GM13976 (cell line): ENCODE measurements at regions not wholly inside any gene's neighbourhood (a gene's known extent, or its start where the extent isn't known, plus 50 kb on each side); places are given as distances from the start of the nearest gene placed in this dataset.

Source experiments
- DNase-seq: peaks from one replicate; pipeline ENCODE4 v3.0.0; 2012; ENCODE audit warnings: low spot score
- CTCF ChIP-seq: IDR thresholded peaks from 2 replicates; pipeline ENCODE4 v1.5.1; 2012; ENCODE audit warnings: borderline replicate concordance, mild to moderate bottlenecking; ENCODE audit not compliant: insufficient read depth; ENCODE audit errors: extremely low read depth, missing control alignments, control extremely low read depth
- in situ Hi-C: fragments of 300-500 bp; cut with MboI; formaldehyde crosslinking; loops from one replicate; pipeline ENCODE4 v1.12.0; 2022; ENCODE audit warnings: low sequenced_read_pairs, mixed read lengths, inconsistent platforms; ENCODE audit not compliant: unreplicated experiment

- TF ChIP-seq CTCF, result no peak
- no peak for DNase-seq
- in situ Hi-C loops, result no loop called here
These were observed 74.6 kb upstream of the CD93 start for GRCh38 chr20:23160536-23161243.

- in situ Hi-C loops, result no loop called here
- TF ChIP-seq CTCF, result no peak
- no peak for DNase-seq
These were observed 73.8 kb upstream of the CD93 start for GRCh38 chr20:23159947-23160318.

- no peak for DNase-seq
- in situ Hi-C loops, result no loop called here
- TF ChIP-seq CTCF, result no peak
These were observed 73.3 kb upstream of the CD93 start for GRCh38 chr20:23159256-23159946.

DNA sequence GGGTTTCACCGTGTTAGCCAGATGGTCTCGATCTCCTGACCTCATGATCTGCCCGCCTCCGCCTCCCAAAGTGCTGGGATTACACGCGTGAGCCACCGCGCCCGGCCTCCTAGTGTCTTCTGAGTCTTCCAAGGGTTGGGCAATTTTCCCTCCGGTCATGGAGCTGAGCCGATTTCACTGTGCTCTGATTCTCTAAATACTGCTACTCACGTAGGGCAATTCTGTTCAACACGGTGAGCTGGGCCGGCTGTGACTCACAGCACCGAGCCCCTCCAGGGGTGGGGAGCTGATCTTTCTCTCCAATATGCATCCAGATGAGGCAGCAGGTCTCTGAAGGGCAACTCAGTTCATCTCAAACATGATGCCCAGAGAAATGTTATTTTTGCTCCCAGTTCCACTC lies 71.6 kb upstream of the CD93 start:
- TF ChIP-seq CTCF, result no peak
- DNase-seq, result no peak

GRCh38 chr20:23156842-23157423 lies 70.8 kb upstream of the CD93 start:
- in situ Hi-C loops, result no loop called here
- no peak for DNase-seq

More for the DNA sequence above, 71.6 kb upstream of the CD93 start:
- in situ Hi-C loops, result no loop called here

More at GRCh38 chr20:23156842-23157423, 70.8 kb upstream of the CD93 start:
- no peak for TF ChIP-seq CTCF
